GM21529 (cell line): ENCODE measurements at regions not wholly inside any gene's neighbourhood (a gene's known extent, or its start where the extent isn't known, plus 50 kb on each side); places are given as distances from the start of the nearest gene placed in this dataset.
"Not testable (repeated sequence)": the region's sequence is repeated elsewhere in the genome, so short reads cannot be mapped to it uniquely, and the experiment has no call there.

ENCODE experiments used
- ATAC-seq: cut with Tn5 transposase; IDR thresholded peaks from one replicate; pipeline ENCODE4 v1.9.1; 2021; ENCODE audit not compliant: unreplicated experiment

DNA sequence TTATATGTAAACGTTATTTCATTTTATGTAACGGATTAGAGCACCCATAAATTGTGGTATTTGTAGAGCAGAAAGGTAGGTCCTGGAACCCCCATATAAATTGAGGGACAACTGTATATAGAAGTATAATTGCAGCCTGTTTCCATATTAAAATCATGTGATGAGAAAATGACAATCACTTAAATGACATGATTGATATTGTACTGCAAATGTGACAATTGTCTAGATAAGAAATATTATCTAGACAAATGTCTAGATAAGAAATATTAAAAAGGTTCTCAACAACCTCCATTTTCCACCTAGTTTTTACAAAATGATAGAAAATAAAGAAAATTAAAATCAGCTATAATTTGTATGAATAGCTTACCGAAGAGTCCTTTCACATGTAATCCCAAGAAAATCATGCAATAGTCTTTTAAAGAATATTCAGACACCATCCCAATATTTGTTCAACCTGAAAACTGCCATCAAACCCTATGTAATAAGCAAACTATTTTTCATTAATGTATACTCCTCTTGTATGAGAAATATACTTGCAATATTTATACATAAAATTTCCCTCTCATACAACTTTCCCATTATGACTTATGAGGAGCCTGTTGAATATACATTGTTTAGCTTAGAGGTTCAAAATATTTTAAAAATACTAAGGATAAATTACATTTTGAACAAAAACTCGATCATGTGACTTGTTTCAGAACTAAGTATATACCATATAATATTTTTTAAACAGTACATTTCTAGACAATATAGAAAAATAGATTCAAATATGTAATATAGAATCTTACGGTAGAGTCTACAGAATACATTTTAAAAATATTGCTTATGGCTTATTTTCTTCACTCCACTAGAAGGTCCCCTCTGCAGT, 153.2 kb downstream of the CRPPA start:
- no peak for ATAC-seq

DNA sequence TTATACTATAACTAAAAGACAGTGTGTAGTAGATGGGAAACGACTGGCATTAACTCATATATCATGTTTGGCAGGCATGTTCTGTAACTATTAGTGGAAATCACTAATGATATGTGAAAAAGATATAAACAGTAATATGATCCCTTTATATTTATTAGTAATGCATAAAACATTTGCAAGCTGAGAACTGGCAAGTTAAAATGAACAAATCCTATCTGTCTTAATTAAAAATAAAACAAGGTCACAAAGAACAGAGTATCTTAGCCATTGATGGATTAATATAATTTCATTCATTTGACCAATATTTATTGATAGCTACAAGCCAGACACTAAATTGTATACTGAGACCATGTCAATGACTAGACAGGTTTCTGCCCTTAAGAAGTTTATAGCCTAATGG, 154.5 kb downstream of the CRPPA start:
- ATAC-seq: no peak

DNA sequence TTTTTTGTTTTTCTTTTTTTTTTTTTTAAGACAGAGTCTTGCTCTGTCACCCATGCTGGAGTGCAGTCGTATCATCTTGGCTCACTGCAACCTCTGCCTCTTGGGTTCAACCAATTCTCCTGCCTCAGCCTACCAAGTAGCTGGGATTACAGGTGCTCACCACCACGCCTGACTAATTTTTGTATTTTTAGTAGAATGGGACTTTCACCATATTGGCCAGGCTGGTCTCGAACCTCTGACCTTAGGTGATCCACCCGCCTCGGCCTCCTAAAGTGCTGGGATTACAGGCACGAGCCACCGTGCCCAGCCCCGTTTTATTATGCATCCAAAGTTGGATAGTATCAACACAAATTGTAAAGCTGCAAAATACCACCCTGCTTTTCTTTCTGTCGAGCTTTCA, 154.9 kb downstream of the CRPPA start:
- not testable (repeated sequence) for ATAC-seq

DNA sequence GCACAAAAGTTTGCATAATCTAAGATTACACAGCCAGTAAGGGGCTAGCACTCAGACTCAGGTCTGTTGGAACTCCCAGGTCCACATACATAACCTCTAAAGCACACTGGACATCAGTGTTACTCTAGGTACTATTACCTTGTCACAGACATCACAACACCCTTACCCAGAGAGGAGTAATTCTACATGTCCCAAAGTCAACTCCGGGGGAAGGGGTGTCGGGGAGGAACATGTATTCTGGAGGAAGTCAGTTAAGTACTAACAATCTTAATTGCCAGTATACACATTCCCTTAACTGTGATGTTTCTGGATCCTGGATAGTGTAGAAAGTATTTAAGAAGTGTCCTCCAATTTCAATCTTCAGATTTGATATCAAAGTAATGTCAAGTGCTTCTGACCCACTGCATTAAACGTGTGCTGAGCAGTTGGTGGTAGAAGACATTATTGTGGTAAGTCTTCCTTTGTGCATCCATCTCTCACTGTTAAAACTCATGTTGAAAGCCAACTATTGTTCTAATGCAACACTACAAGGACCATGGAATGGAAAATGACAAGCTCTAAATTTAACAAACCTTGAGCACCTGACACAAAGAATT, 155.4 kb downstream of the CRPPA start:
- ATAC-seq: no peak

DNA sequence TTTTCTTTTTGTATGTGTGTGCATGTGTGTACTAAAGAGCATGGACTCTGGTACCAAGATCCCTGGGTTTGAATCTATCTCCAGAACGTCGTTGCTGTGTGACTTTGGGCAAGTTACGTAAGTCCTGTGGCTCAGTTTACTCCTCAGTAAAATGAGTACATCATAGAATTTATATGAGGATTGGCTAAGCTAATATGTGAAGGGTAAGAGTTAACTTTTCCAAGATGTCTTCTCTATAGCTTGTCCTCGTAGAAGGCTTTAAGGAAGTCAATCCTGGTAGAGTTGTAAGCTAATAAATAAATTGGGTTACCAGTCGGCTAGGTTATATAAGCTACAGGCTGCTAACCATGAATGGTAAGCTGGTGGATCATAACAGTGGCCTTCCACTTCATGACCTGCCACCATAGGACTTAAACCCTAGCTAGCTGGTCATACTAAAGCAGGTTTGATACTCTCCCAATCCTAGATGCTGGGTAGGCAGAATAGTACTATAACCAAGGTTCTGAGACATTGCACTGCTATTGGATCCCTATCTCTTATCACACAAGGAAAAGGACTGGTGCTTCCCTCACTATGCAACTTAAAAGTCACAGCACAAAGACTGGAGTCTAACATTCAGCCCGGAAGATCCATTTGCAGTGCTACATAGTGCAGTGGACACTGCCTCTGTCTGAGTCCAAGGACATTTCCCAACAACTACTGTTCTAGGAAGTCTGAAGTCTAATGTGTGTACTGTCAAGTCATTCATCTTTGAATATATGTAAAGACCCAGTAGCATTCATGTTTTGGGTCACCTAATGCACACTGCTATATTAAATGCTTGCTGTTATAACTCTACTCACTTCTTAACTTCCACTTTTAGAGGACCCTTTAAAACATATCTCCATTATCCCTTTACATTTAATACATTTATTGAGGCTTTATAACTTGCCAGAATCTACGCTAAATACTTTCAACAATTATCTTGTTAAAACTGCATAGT, 156.2 kb downstream of the CRPPA start:
- ATAC-seq: no peak

DNA sequence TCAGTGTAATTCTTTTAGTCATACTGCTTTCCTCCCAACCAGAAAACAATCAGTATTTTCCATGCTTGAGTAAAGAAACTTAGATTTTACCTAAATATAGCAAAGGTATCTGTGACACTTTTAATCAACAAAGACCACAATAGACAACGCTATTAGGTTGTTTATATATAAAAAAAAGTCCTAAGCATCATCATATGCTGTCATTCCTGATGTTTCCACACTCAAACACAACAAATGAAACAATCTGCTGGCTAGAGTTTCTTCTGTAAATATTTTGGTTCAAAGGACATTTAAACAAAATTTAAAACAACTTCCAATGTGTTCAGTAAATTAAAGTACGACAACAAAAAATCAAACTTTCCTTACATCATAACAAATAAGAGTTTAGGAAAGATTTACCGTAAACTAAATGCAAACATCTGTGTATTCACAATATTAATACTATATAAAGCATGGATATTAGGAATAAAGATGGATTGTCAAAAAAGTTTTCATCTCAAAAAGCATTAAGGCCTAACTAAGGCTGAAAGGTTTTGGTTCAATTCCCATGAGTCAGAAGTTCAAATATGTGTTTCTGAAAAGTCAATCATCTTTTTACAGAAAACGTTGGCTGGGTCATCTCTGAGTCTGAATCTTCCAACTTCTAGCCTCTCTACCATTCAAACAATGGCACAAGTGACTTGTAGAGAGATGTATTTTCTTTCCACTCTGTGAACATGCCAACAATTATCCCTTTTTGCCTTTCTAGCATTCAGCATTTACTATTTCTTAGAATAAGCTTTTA, 157.1 kb downstream of the CRPPA start:
- ATAC-seq: no peak

DNA sequence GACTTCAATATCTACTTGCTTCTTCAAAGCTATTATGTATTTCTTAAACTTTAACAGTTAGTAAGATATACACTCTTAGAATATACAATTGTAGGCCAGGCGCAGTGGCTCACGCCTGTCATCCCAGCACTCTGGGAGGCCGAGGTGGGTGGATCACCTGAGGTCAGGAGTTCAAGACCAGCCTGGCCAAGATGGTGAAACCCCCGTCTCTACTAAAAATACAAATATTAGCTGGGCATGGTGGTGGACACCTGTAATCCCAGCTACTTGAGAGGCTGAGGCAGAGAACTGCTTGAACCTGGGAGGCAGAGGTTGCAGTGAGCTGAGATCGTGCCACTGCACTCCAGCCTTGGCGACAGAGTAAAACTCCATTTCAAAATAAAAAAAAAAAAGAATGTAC, 158.0 kb downstream of the CRPPA start:
- ATAC-seq: not testable (repeated sequence)

DNA sequence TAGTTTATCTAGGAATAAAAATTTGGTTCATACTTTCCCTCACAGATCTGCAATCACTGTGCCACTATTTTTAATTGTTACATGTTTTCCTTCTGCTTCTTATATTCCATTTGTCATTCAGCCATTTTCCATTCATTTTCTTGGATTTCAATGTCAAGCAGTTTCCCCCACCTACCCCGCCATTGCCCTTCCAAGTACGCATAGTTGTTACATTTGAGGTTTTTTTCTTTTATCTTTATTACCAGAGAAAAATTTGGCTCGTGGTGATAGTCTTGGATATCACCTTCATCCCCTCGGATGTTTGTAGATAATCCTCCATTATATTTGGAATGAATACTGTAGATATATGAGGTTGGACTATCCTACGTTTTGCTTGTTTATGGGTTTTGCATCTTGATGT, 159.7 kb downstream of the CRPPA start:
- no peak for ATAC-seq

DNA sequence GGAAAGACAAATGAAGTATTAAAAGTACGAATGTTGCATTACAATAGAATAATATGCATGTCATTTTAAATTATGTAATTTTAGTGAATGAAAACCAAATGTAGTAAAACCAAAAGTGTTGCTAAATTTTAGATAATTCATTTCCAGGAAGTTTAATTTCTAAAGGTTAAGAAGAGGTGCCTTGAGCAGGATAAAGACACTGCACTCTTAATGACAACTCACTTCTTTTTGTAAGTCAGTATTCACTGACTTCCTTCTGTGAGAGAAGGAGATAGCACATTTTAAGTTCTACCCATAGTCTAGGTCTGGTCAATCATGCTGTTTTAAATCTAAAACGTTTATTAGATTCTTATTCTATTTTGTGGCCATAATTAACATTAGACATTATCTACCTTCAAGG, 160.2 kb downstream of the CRPPA start:
- ATAC-seq: no peak

DNA sequence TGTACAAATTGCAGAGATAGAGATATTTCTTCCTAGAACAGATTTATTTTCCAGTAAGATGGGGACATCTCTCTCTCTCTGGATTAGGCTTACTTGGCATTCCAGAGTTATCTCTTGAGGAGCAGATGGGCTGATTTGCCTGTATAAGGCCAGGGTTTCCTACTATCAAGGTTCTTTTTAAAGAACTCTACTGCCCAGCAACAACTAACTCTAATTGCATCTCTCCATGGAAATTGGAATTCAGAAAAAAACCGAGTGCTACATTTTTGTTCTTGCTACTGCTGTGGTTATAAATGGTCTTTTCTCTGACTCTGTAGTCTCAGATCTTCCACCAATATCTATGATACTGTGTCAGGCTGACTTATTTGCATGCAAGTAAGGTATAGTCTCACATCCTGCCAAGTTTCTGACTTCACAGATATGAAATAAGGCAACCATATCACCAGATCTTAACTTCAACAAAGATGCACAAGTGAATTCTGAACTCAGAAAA, 161.1 kb downstream of the CRPPA start:
- ATAC-seq: no peak

DNA sequence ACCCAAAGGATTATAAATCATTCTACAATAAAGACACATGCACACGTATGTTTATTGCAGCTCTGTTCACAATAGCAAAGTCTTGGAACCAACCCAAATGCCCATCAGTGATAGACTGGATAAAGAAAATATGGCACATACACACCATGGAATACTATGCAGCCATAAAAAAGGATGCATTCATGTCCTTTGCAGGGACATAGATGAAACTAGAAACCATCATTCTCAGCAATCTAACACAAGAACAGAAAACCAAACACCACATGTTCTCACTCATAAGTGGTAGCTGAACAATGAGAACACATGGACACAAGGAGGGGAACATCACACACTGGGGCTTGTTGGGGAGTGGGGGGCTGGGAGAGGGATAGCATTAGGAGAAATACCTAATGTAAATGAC, 164.9 kb downstream of the CRPPA start:
- ATAC-seq: not testable (repeated sequence)

DNA sequence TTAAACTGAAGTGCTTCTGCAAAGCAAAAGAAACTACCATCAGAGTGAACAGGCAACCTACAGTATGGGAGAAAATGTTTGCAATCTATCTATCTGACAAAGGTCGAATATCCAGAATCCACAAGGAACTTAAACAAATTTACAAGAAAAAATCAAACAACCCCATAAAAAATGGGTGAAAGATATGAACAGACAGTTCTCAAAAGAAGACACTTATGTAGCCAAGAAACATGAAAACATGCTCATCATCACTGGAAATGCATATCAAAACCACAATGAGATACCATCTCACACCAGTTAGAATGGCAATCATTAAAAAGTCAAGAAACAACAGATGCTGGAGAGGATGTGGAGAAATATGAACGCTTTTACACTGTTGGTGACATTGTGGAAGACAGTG, 165.4 kb downstream of the CRPPA start:
- not testable (repeated sequence) for ATAC-seq

DNA sequence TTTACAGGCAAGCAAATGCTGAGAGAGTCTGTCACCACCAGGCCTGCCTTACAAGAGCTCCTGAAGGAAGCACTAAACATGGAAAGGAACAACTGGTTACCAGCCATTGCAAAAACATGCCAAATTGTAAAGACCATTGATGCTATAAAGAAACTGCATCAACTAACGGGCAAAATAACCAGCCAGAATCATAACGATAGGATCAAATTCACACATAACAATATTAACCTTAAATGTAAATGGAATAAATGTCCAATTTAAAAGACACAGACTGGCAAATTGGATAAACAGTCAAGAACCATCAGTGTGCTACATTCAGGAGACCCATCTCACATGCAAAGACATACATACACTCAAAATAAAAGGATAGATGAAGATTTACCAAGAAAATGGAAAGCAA, 170.7 kb downstream of the CRPPA start:
- ATAC-seq: not testable (repeated sequence)

DNA sequence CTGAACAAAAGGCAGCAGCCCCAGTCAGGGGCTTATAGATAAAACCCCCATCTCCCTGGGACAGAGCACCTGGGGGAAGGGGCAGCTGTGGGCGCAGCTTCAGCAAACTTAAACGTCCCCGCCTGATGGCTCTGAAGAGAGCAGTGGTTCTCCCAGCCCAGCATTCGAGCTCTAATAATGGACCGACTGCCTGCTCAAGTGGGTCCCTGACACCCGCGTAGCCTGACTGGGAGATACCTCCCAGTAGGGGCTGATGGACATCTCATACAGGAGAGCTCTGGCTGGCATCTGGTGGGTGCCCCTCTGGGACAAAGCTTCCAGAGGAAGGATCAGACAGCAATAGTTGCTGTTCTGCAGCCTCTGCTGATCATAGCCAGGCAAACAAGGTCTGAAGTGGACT, 172.1 kb downstream of the CRPPA start:
- not testable (repeated sequence) for ATAC-seq

DNA sequence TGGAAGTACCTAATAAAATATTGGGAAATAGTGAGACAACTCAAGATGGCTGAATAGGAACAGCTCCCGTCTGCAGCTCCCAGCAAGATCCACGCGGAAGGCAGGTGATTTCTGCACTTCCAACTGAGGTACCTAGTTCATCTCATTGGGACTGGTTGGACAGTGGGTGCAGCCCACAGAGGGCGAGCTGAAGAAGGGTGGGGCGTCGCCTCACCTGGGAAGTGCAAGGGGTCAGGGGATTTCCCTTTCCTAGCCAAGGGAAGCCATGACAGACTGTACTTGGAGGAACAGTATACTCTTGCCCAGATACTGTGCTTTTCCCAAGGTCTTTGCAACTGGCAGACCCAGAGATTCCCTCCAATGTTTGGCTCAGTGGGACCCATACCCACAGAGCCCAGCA, 172.8 kb downstream of the CRPPA start:
- ATAC-seq: not testable (repeated sequence)

DNA sequence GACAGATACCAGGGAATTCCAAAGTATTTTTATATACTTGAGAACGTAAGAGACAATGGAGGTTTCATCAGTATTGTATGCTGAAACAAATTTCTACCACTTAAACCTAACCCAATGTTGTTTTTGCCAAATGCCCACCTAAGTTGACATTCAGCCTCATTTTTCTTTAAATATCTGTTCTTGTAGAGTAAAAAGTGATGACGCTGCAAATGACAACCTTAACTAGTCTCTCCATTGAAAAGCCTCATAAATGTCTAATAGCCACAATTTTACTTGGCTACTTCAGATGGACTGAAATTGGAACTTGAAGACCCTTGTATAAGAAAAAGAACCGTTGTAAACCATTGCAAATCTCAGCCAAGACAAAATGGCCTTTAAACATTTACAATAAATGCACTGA, 176.9 kb downstream of the CRPPA start:
- no peak for ATAC-seq

DNA sequence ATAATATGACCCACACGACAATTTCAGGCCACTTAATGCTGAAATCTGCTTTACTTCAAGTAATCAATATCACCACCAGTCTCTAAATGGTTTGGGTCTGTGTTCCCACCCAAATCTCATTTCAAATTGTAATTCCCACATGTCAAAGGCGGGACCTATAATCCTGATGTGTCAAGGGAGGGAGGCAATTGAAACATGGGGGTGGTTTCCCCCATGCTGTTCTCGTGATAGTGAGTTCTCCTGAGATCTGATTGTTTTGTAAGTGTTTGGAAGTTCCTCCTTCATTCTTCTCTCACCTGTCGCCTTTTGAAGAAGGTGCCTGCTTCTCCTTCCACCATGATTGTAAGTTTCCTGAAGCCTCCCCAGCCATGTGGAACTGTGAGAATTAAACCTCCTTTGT, 178.4 kb downstream of the CRPPA start:
- ATAC-seq: no peak

DNA sequence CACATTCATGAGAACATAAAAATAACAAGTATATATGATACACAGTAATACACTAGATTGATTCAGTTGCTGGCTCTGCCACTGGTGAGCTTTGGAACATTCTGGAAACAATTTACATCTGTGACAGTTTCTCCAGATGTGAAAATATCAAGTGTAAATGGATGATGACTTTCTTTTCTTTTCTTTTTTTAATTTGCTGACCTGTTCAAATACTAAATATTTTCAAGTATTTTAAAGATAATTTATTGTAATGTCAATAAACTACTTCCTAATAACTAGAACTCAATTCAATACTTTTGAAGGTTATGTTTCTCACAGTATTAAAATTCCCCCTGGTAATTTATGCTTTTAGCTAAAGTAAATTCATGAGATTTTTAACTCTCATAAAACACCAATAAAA, 180.3 kb downstream of the CRPPA start:
- ATAC-seq: no peak

DNA sequence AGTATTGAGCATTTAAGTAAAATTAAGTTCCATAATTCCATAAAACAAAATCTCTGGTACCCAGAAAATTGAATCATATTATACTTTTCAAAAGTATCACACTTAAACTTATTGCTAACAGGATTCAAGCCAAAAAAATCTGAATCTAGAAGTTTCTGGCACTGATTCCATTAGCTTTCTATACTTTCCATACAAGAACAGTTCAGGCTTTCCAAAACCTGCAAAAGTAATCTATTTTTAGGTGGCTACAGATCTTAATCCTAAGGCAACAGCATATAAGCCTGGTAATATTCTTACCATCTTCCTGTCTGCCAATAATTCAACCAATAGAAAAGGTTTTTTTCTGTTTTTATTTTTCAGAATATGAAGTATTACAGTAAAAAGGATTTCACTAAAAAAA, 185.0 kb downstream of the CRPPA start:
- no peak for ATAC-seq
